ENCODE measurements at regions not wholly inside any gene's neighbourhood (a gene's known extent, or its start where the extent isn't known, plus 50 kb on each side); places are given as distances from the start of the nearest gene placed in this dataset.

GRCh38 chr1:214719207-214719606 lies 116.2 kb downstream of the CENPF start:
- TF ChIP-seq CTCF (IDR thresholded peaks at IDR 0.05; ENCODE audit: insufficient read depth, low read depth, low read length) (no peak), EZH2 (IDR thresholded peaks at IDR 0.05; ENCODE audit: insufficient read depth, low read length) (no peak)
- H3K36me3 Mint-ChIP-seq (ENCODE audit: low read depth, unreplicated experiment): no peaks in the 10 kb centered on the region
- Histone ChIP-seq H3K4me2 (ENCODE audit: low read length) (no peak overlapping the region), H3K9me3 (ENCODE audit: insufficient read depth, low read depth, low read length) (no peaks in the 10 kb centered on the region), H3K36me3 (ENCODE audit: insufficient read depth, low read length) (no peaks in the 10 kb centered on the region), H3K4me1 (ENCODE audit: insufficient read depth, low read length) (peaks cover 3% of the 10 kb centered on the region), H3K79me2 (ENCODE audit: insufficient read depth, low read length) (no peaks in the 10 kb centered on the region), H4K20me1 (ENCODE audit: insufficient read depth, low read length) (no peaks in the 10 kb centered on the region), H2AFZ (ENCODE audit: low read depth, low read length) (no peak overlapping the region), H3K4me3 (ENCODE audit: insufficient read depth, low read depth, low read length) (no peak overlapping the region), H3K9ac (ENCODE audit: low read length) (no peak overlapping the region), H3K27ac (ENCODE audit: low read depth, low read length) (no peak overlapping the region), H3K27me3 (ENCODE audit: insufficient read depth, low read length) (no peaks in the 10 kb centered on the region)
- no peaks in the 10 kb centered on the region for H3K4me1 Mint-ChIP-seq (ENCODE audit: low read depth, unreplicated experiment)
- H3K9me3 Mint-ChIP-seq (ENCODE audit: unreplicated experiment): peaks cover 4% of the 10 kb centered on the region
- FAIRE-seq (no peak), DNase-seq (ENCODE audit: low read depth) (peak; percentile 13)
- H3K27me3 Mint-ChIP-seq (ENCODE audit: low read depth, unreplicated experiment): no peaks in the 10 kb centered on the region
- no peak overlapping the region for H3K27ac Mint-ChIP-seq (ENCODE audit: unreplicated experiment)
- no peak overlapping the region for H3K4me3 Mint-ChIP-seq (ENCODE audit: unreplicated experiment)

- FAIRE-seq (no peak), DNase-seq (ENCODE audit: low read depth) (peak; percentile 8)
- Histone ChIP-seq H3K9ac (ENCODE audit: low read length) (no peak overlapping the region), H2AFZ (ENCODE audit: low read depth, low read length) (no peak overlapping the region), H4K20me1 (ENCODE audit: insufficient read depth, low read length) (no peaks in the 10 kb centered on the region), H3K27me3 (ENCODE audit: insufficient read depth, low read length) (no peaks in the 10 kb centered on the region), H3K36me3 (ENCODE audit: insufficient read depth, low read length) (no peaks in the 10 kb centered on the region), H3K4me3 (ENCODE audit: insufficient read depth, low read depth, low read length) (no peak overlapping the region), H3K27ac (ENCODE audit: low read depth, low read length) (no peak overlapping the region), H3K4me2 (ENCODE audit: low read length) (no peak overlapping the region), H3K4me1 (ENCODE audit: insufficient read depth, low read length) (peaks cover 3% of the 10 kb centered on the region), H3K79me2 (ENCODE audit: insufficient read depth, low read length) (no peaks in the 10 kb centered on the region), H3K9me3 (ENCODE audit: insufficient read depth, low read depth, low read length) (no peaks in the 10 kb centered on the region)
- Mint-ChIP-seq H3K4me3 (ENCODE audit: unreplicated experiment) (no peak overlapping the region), H3K9me3 (ENCODE audit: unreplicated experiment) (peaks cover 4% of the 10 kb centered on the region), H3K27ac (ENCODE audit: unreplicated experiment) (no peak overlapping the region), H3K4me1 (ENCODE audit: low read depth, unreplicated experiment) (no peaks in the 10 kb centered on the region), H3K36me3 (ENCODE audit: low read depth, unreplicated experiment) (no peaks in the 10 kb centered on the region), H3K27me3 (ENCODE audit: low read depth, unreplicated experiment) (peaks cover 2% of the 10 kb centered on the region)
- TF ChIP-seq EZH2 (IDR thresholded peaks at IDR 0.05; ENCODE audit: insufficient read depth, low read length) (no peak), CTCF (IDR thresholded peaks at IDR 0.05; ENCODE audit: insufficient read depth, low read depth, low read length) (no peak)
Observed at GRCh38 chr1:214720561-214720960, 117.6 kb downstream of the CENPF start.

- no peak for FAIRE-seq
- no peak overlapping the region for H3K4me2 ChIP-seq (ENCODE audit: low read length)
- no peaks in the 10 kb centered on the region for H3K79me2 ChIP-seq (ENCODE audit: insufficient read depth, low read length)
- no peaks in the 10 kb centered on the region for H3K36me3 Mint-ChIP-seq (ENCODE audit: low read depth, unreplicated experiment)
- peaks cover 2% of the 10 kb centered on the region for H3K27me3 Mint-ChIP-seq (ENCODE audit: low read depth, unreplicated experiment)
- H3K9me3 ChIP-seq (ENCODE audit: insufficient read depth, low read depth, low read length): no peaks in the 10 kb centered on the region
- H3K27ac ChIP-seq (ENCODE audit: low read depth, low read length): no peak overlapping the region
- H3K27ac Mint-ChIP-seq (ENCODE audit: unreplicated experiment): no peak overlapping the region
- peaks cover 8% of the 10 kb centered on the region for H3K9me3 Mint-ChIP-seq (ENCODE audit: unreplicated experiment)
- no peak overlapping the region for H3K4me3 Mint-ChIP-seq (ENCODE audit: unreplicated experiment)
- no peak overlapping the region for H3K9ac ChIP-seq (ENCODE audit: low read length)
- no peaks in the 10 kb centered on the region for H3K36me3 ChIP-seq (ENCODE audit: insufficient read depth, low read length)
- no peaks in the 10 kb centered on the region for H4K20me1 ChIP-seq (ENCODE audit: insufficient read depth, low read length)
- no peak overlapping the region for H2AFZ ChIP-seq (ENCODE audit: low read depth, low read length)
- no peak for TF ChIP-seq EZH2 (IDR thresholded peaks at IDR 0.05; ENCODE audit: insufficient read depth, low read length)
- no peak for DNase-seq (ENCODE audit: low read depth)
- H3K4me1 ChIP-seq (ENCODE audit: insufficient read depth, low read length): no peaks in the 10 kb centered on the region
- no peak overlapping the region for H3K4me3 ChIP-seq (ENCODE audit: insufficient read depth, low read depth, low read length)
- H3K4me1 Mint-ChIP-seq (ENCODE audit: low read depth, unreplicated experiment): no peaks in the 10 kb centered on the region
- H3K27me3 ChIP-seq (ENCODE audit: insufficient read depth, low read length): no peaks in the 10 kb centered on the region
Observed at GRCh38 chr1:214727274-214727673, 124.3 kb downstream of the CENPF start.

Data from astrocyte (in vitro differentiated cells and primary cell).